WI38 (cell line): ENCODE measurements at regions not wholly inside any gene's neighbourhood (a gene's known extent, or its start where the extent isn't known, plus 50 kb on each side); places are given as distances from the start of the nearest gene placed in this dataset.

Experiments used
- H3K4me3 ChIP-seq: 2 replicates; pipeline ENCODE4 v1.5.1; 2011; ENCODE audit warnings: low read depth, mild to moderate bottlenecking, control low read depth, low read length
- CTCF ChIP-seq: IDR thresholded peaks from 2 replicates; pipeline ENCODE4 v1.5.1; 2012; ENCODE audit warnings: low read depth, mild to moderate bottlenecking, control low read depth, low read length

GRCh38 chr1:218700666-218701065 lies 355.5 kb downstream of the TGFB2 start:
- no peak overlapping the region for H3K4me3 ChIP-seq
- TF ChIP-seq CTCF, result no peak

GRCh38 chr1:218701131-218701530 lies 356.0 kb downstream of the TGFB2 start:
- no peak for TF ChIP-seq CTCF
- H3K4me3 ChIP-seq, result no peak overlapping the region

GRCh38 chr1:218702775-218703174 lies 357.6 kb downstream of the TGFB2 start:
- no peak for TF ChIP-seq CTCF
- H3K4me3 ChIP-seq, result no peak overlapping the region

- no peak overlapping the region for H3K4me3 ChIP-seq
- TF ChIP-seq CTCF, result no peak
Measured at GRCh38 chr1:218703836-218704235, 358.7 kb downstream of the TGFB2 start.

- TF ChIP-seq CTCF, result no peak
- no peak overlapping the region for H3K4me3 ChIP-seq
Measured at GRCh38 chr1:218705391-218705790, 360.3 kb downstream of the TGFB2 start.

GRCh38 chr1:218705911-218706893 lies 361.1 kb downstream of the TGFB2 start:
- TF ChIP-seq CTCF, result no peak
- no peak overlapping the region for H3K4me3 ChIP-seq

GRCh38 chr1:218711001-218711400 lies 365.9 kb downstream of the TGFB2 start:
- no peak overlapping the region for H3K4me3 ChIP-seq
- no peak for TF ChIP-seq CTCF
